OCI-LY3 (cell line): ENCODE measurements at regions not wholly inside any gene's neighbourhood (a gene's known extent, or its start where the extent isn't known, plus 50 kb on each side); places are given as distances from the start of the nearest gene placed in this dataset.

Experiments used
- H2AFZ ChIP-seq: fragments of 200-600, 300-600 bp; shearing (Covaris generic); 2 replicates; pipeline ENCODE4 v1.6.0; 2014; ENCODE audit warnings: antibody characterized with exemption, low read depth, low read length
- H3K27ac ChIP-seq: fragments of 200-600, 300-600 bp; sonication (generic); 2 replicates; pipeline ENCODE4 v1.5.1; 2014; ENCODE audit warnings: mild to moderate bottlenecking, low read length, moderate library complexity, mixed read lengths
- H3K27me3 ChIP-seq: fragments of 200-600, 300-600 bp; sonication (generic); 2 replicates; pipeline ENCODE4 v1.6.1; 2014; ENCODE audit warnings: low read depth, low read length, mixed read lengths
- H3K36me3 ChIP-seq: fragments of 200-600, 300-600 bp; sonication (generic); replicated peaks from 2 replicates; pipeline ENCODE3; 2014; ENCODE audit warnings: low read depth, low read length, mixed read lengths
- H3K4me1 ChIP-seq: fragments of 300-600, 200-600 bp; sonication (generic); 2 replicates; pipeline ENCODE4 v1.6.1; 2014; ENCODE audit warnings: low read length, mixed read lengths
- H3K4me2 ChIP-seq: fragments of 200-600, 300-600 bp; sonication (generic); 2 replicates; pipeline ENCODE4 v1.6.1; 2014; ENCODE audit warnings: low read length, mixed read lengths
- H3K4me3 ChIP-seq: fragments of 300-600, 200-600 bp; sonication (generic); 2 replicates; pipeline ENCODE4 v1.5.1; 2014; ENCODE audit warnings: antibody characterized with exemption, mild to moderate bottlenecking, low read length, moderate library complexity
- H3K79me2 ChIP-seq: fragments of 300-600, 200-600 bp; shearing (Covaris generic); 2 replicates; pipeline ENCODE4 v1.6.1; 2014; ENCODE audit warnings: mild to moderate bottlenecking, low read length, mixed read lengths
- H3K9ac ChIP-seq: fragments of 300-600, 200-600 bp; shearing (Covaris generic); 2 replicates; pipeline ENCODE4 v1.6.0; 2014; ENCODE audit warnings: mild to moderate bottlenecking, low read length, moderate library complexity
- H3K9me3 ChIP-seq: fragments of 200-600, 300-600 bp; shearing (Covaris generic); 2 replicates; pipeline ENCODE4 v1.6.1; 2014; ENCODE audit warnings: low read length, mixed read lengths; ENCODE audit not compliant: insufficient read depth
- H4K20me1 ChIP-seq: fragments of 200-600, 300-600 bp; sonication (generic); 2 replicates; pipeline ENCODE4 v1.6.1; 2016; ENCODE audit warnings: low read length, mixed read lengths; ENCODE audit not compliant: insufficient read depth
- CTCF ChIP-seq: fragments of 200-600, 300-600 bp; sonication (generic); IDR thresholded peaks from 2 replicates; pipeline ENCODE4 v1.5.1; 2014; ENCODE audit warnings: antibody characterized with exemption, low read length, low read depth
- EZH2phosphoT487 ChIP-seq: fragments of 200-600 bp; shearing (Covaris generic); IDR thresholded peaks from 2 replicates; pipeline ENCODE4 v1.6.1; 2018; ENCODE audit warnings: antibody characterized with exemption, mixed run types, low read depth

DNA sequence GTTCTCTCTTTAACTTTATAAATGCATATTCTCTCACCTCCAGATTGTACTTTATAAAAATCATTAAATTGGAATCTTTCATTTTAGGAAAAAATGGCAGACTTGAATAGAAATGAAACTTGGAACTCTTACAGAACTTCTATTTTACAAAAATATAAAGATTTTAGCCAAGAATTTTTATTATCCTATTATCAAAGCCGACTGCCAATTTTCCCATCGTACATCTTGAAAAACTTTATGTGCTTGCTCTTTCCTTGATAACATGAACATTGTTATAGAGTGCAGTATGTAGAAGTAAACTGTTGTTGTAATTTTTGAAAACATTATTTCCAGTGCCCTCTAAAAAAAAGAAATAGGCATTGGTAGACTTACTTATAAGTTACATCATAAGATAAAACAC, 475.7 kb upstream of the REG3G start:
- H3K27ac ChIP-seq: no peak overlapping the region
- H3K4me2 ChIP-seq: no peak overlapping the region
- no peak overlapping the region for H3K4me3 ChIP-seq
- H2AFZ ChIP-seq: no peak overlapping the region
- H3K9ac ChIP-seq: no peak overlapping the region
- no peaks in the 10 kb centered on the region for H3K4me1 ChIP-seq
- no peaks in the 10 kb centered on the region for H3K27me3 ChIP-seq
- H3K79me2 ChIP-seq: no peaks in the 10 kb centered on the region
- no peaks in the 10 kb centered on the region for H3K9me3 ChIP-seq
- H3K36me3 ChIP-seq: no peaks in the 10 kb centered on the region
- no peak for TF ChIP-seq CTCF
- TF ChIP-seq EZH2phosphoT487: no peak
- H4K20me1 ChIP-seq: no peaks in the 10 kb centered on the region

GRCh38 chr2:78553866-78554647, 471.4 kb upstream of the REG3G start:
- Histone ChIP-seq H3K27me3 (no peaks in the 10 kb centered on the region), H3K36me3 (no peaks in the 10 kb centered on the region), H3K4me1 (no peaks in the 10 kb centered on the region), H3K27ac (no peak overlapping the region), H3K79me2 (no peaks in the 10 kb centered on the region), H4K20me1 (no peaks in the 10 kb centered on the region), H3K4me3 (no peak overlapping the region), H3K9me3 (no peaks in the 10 kb centered on the region), H3K4me2 (no peak overlapping the region), H2AFZ (no peak overlapping the region), H3K9ac (no peak overlapping the region)
- no peak for TF ChIP-seq EZH2phosphoT487
- no peak for TF ChIP-seq CTCF

GRCh38 chr2:78561876-78562275, 463.6 kb upstream of the REG3G start:
- no peaks in the 10 kb centered on the region for H4K20me1 ChIP-seq
- no peaks in the 10 kb centered on the region for H3K79me2 ChIP-seq
- H2AFZ ChIP-seq: no peak overlapping the region
- no peaks in the 10 kb centered on the region for H3K27me3 ChIP-seq
- no peak overlapping the region for H3K27ac ChIP-seq
- H3K4me2 ChIP-seq: no peak overlapping the region
- no peak overlapping the region for H3K9ac ChIP-seq
- no peaks in the 10 kb centered on the region for H3K36me3 ChIP-seq
- H3K9me3 ChIP-seq: no peaks in the 10 kb centered on the region
- H3K4me3 ChIP-seq: no peak overlapping the region
- H3K4me1 ChIP-seq: no peaks in the 10 kb centered on the region
- no peak for TF ChIP-seq EZH2phosphoT487

- no peaks in the 10 kb centered on the region for H4K20me1 ChIP-seq
- no peak overlapping the region for H2AFZ ChIP-seq
- no peak overlapping the region for H3K4me2 ChIP-seq
- H3K4me3 ChIP-seq: no peak overlapping the region
- H3K79me2 ChIP-seq: no peaks in the 10 kb centered on the region
- H3K9me3 ChIP-seq: no peaks in the 10 kb centered on the region
- no peaks in the 10 kb centered on the region for H3K4me1 ChIP-seq
- no peaks in the 10 kb centered on the region for H3K36me3 ChIP-seq
- H3K27ac ChIP-seq: no peak overlapping the region
- H3K27me3 ChIP-seq: no peaks in the 10 kb centered on the region
- no peak overlapping the region for H3K9ac ChIP-seq
- TF ChIP-seq EZH2phosphoT487: no peak
These were observed 460.8 kb upstream of the REG3G start for GRCh38 chr2:78564666-78565065.

- no peaks in the 10 kb centered on the region for H3K79me2 ChIP-seq
- no peaks in the 10 kb centered on the region for H3K27me3 ChIP-seq
- H3K9ac ChIP-seq: no peak overlapping the region
- H4K20me1 ChIP-seq: no peaks in the 10 kb centered on the region
- no peak overlapping the region for H2AFZ ChIP-seq
- TF ChIP-seq EZH2phosphoT487: no peak
- TF ChIP-seq CTCF: no peak
- no peak overlapping the region for H3K27ac ChIP-seq
- H3K4me2 ChIP-seq: no peak overlapping the region
- H3K9me3 ChIP-seq: no peaks in the 10 kb centered on the region
- no peaks in the 10 kb centered on the region for H3K4me1 ChIP-seq
- H3K4me3 ChIP-seq: no peak overlapping the region
- no peaks in the 10 kb centered on the region for H3K36me3 ChIP-seq
These were observed 456.6 kb upstream of the REG3G start for GRCh38 chr2:78568782-78569373.
